Peyer's patch (tissue), 4 donors: ENCODE measurements at regions not wholly inside any gene's neighbourhood (a gene's known extent, or its start where the extent isn't known, plus 50 kb on each side); places are given as distances from the start of the nearest gene placed in this dataset.
A peak's percentile ranks its signal among the peaks of the same experiment; 100 is the strongest.

Source experiments
- DNase-seq, 3 donors: peaks; one replicate each; pipeline ENCODE4 v3.0.0-alpha.2; 2017 to 2019
- H3K27ac ChIP-seq, 4 donors: fragments of 200-600 bp; sonication (generic); one replicate each; pipeline ENCODE4 v1.5.1; 2016 to 2019
- H3K27me3 ChIP-seq, 2 donors: fragments of 200-600 bp; sonication (generic); one replicate each; pipeline ENCODE4 v1.5.1; 2019
- H3K36me3 ChIP-seq, 3 donors: fragments of 200-600 bp; sonication (generic); one replicate each; pipeline ENCODE4 v1.5.1; 2016 to 2019
- H3K4me1 ChIP-seq, 4 donors: fragments of 200-600 bp; sonication (generic); one replicate each; pipeline ENCODE4 v1.5.1; 2016 to 2019
- H3K4me3 ChIP-seq, 4 donors: fragments of 200-600 bp; sonication (generic); 1 replicate in 3 of 4; 2 replicates in 1 of 4; pipeline ENCODE4 v1.5.1; 2016 to 2019; ENCODE audit warnings: mild to moderate bottlenecking in 1 of 4
- H3K9me3 ChIP-seq, 4 donors: fragments of 200-600 bp; sonication (generic); one replicate each; pipeline ENCODE4 v1.5.1; 2016 to 2019; ENCODE audit warnings: mild to moderate bottlenecking in 1 of 4
- POLR2A ChIP-seq, 2 donors: fragments of 450-650 bp; IDR thresholded peaks; one replicate each; pipeline ENCODE4 v1.5.1; 2017; ENCODE audit warnings: antibody characterized with exemption in 2 of 2, mild to moderate bottlenecking in 2 of 2, moderate library complexity in 2 of 2
- TF ChIP-seq, protein P1 (sequence below), 6 experiments: fragments of 450-650 bp in 4 of 6; fragments of 200-600 bp in 2 of 6; sonication (generic) in 1 of 6; IDR thresholded peaks; one replicate each; pipeline ENCODE4 v1.5.1; 2017 to 2019; ENCODE audit warnings: antibody characterized with exemption in 6 of 6, mild to moderate bottlenecking in 3 of 6, moderate library complexity in 1 of 6

GRCh38 chr2:7467782-7468447, 550.7 kb downstream of the RNF144A start:
- no peaks in the 10 kb centered on the region for H3K36me3 ChIP-seq
- H3K4me3 ChIP-seq, result no peak overlapping the region
- no peaks in the 10 kb centered on the region for H3K9me3 ChIP-seq
- H3K27me3 ChIP-seq, result no peaks in the 10 kb centered on the region
- peak in 1 of 3 donors; percentile 59 for DNase-seq
- H3K4me1 ChIP-seq, result no peaks in the 10 kb centered on the region
- no peak overlapping the region for H3K27ac ChIP-seq
- TF ChIP-seq, protein P1, sequence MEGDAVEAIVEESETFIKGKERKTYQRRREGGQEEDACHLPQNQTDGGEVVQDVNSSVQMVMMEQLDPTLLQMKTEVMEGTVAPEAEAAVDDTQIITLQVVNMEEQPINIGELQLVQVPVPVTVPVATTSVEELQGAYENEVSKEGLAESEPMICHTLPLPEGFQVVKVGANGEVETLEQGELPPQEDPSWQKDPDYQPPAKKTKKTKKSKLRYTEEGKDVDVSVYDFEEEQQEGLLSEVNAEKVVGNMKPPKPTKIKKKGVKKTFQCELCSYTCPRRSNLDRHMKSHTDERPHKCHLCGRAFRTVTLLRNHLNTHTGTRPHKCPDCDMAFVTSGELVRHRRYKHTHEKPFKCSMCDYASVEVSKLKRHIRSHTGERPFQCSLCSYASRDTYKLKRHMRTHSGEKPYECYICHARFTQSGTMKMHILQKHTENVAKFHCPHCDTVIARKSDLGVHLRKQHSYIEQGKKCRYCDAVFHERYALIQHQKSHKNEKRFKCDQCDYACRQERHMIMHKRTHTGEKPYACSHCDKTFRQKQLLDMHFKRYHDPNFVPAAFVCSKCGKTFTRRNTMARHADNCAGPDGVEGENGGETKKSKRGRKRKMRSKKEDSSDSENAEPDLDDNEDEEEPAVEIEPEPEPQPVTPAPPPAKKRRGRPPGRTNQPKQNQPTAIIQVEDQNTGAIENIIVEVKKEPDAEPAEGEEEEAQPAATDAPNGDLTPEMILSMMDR (IDR thresholded peaks at IDR 0.05), result no peak

DNA sequence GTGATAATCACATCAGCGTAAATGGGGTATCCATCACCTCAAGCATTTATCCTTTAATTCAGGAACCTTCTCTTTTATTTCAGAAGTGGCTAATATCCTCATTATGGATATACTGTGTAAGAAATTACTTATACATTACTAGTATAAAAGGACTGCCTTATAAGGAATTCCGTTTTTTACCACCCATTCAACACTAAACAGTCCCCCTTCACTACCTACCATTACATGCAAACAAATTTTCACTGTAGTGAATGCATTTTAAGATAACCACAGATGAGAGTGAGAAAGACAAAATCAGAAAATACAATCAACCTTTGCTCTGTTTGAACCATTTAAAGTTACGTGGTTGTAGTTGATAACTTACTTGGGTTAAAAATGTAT, 551.2 kb downstream of the RNF144A start:
- H3K4me1 ChIP-seq, result no peaks in the 10 kb centered on the region
- H3K4me3 ChIP-seq, result no peak overlapping the region
- H3K9me3 ChIP-seq, result no peaks in the 10 kb centered on the region
- no peak for DNase-seq
- H3K36me3 ChIP-seq, result no peaks in the 10 kb centered on the region
- TF ChIP-seq, protein P1 (IDR thresholded peaks at IDR 0.05), result no peak
- no peak for TF ChIP-seq POLR2A (IDR thresholded peaks at IDR 0.05)
- no peak overlapping the region for H3K27ac ChIP-seq
- H3K27me3 ChIP-seq, result no peaks in the 10 kb centered on the region

- TF ChIP-seq POLR2A (IDR thresholded peaks at IDR 0.05), result no peak
- TF ChIP-seq, protein P1 (IDR thresholded peaks at IDR 0.05), result no peak
- Histone ChIP-seq H3K36me3 (no peaks in the 10 kb centered on the region), H3K27ac (no peak overlapping the region), H3K27me3 (no peaks in the 10 kb centered on the region), H3K4me1 (no peaks in the 10 kb centered on the region), H3K9me3 (no peaks in the 10 kb centered on the region), H3K4me3 (no peak overlapping the region)
- no peak for DNase-seq
Observed at GRCh38 chr2:7468955-7469354, 551.7 kb downstream of the RNF144A start.

DNA sequence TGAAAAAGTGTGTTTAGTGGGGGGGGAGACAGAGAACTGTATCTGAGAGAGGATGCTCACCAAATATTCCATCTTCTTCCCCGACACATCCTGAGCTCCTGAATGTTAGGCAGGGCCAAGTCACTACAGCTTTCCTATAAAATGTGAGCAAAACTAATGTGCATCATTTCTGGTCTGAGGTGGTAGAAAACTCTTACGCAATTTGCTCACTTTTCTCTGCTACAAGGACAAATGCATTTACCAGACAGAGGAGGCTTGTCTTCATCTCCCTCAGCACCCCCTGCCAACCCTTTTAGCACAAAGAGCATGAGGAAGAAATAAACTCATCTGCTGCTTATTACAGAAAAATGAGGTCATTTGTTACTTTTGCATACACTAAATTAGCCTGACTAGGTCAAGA, 554.0 kb downstream of the RNF144A start:
- H3K9me3 ChIP-seq, result no peaks in the 10 kb centered on the region
- H3K36me3 ChIP-seq, result no peaks in the 10 kb centered on the region
- H3K4me1 ChIP-seq, result no peaks in the 10 kb centered on the region
- TF ChIP-seq POLR2A (IDR thresholded peaks at IDR 0.05), result no peak
- TF ChIP-seq, protein P1 (IDR thresholded peaks at IDR 0.05), result no peak
- no peaks in the 10 kb centered on the region for H3K27me3 ChIP-seq
- H3K4me3 ChIP-seq, result no peak overlapping the region
- no peak for DNase-seq
- no peak overlapping the region for H3K27ac ChIP-seq

DNA sequence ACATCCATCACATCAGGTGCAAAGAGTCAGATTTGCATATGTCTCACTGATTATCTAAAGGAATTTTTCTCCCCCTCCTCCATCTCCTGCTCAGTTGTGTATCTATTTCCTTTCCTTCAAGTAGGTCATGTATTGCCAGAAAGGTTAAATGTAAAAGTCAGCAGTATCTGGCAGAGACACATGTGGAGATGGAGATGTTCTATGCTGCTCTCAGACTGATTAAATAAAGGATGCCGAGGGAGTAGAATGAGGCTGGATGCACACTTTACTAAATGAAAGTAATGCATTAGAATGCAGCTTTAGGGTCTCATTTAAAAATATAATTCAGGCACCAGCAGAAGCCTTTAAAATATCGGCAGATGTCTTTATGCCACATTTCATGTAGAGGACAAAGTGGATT, 555.3 kb downstream of the RNF144A start:
- H3K4me1 ChIP-seq, result no peaks in the 10 kb centered on the region
- H3K9me3 ChIP-seq, result no peaks in the 10 kb centered on the region
- no peak overlapping the region for H3K4me3 ChIP-seq
- TF ChIP-seq, protein P1 (IDR thresholded peaks at IDR 0.05), result no peak
- no peak for TF ChIP-seq POLR2A (IDR thresholded peaks at IDR 0.05)
- H3K27ac ChIP-seq, result no peak overlapping the region
- no peaks in the 10 kb centered on the region for H3K27me3 ChIP-seq
- DNase-seq, result no peak
- H3K36me3 ChIP-seq, result no peaks in the 10 kb centered on the region
